ENCODE measurements at regions not wholly inside any gene's neighbourhood (a gene's known extent, or its start where the extent isn't known, plus 50 kb on each side); places are given as distances from the start of the nearest gene placed in this dataset.

DNA sequence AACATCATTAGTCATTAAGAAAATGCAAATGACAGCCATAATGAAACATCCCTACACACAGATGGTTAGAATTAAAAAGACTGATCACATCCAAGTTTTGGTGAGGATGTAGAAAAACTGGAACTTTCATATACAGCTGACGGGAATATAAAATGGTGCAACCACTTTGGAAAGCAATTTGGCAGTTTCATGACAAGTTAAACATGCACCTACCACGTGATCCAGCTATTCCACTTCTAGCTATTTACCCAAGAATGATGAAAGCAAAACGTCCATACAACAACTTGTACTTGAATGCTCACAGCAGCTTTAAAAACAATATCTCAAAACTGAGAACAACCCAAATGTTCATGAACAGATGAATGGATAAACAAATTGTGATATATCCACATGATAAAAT is 77.9 kb upstream of the AVPR1A start:
- DNase-seq = no peak

DNA sequence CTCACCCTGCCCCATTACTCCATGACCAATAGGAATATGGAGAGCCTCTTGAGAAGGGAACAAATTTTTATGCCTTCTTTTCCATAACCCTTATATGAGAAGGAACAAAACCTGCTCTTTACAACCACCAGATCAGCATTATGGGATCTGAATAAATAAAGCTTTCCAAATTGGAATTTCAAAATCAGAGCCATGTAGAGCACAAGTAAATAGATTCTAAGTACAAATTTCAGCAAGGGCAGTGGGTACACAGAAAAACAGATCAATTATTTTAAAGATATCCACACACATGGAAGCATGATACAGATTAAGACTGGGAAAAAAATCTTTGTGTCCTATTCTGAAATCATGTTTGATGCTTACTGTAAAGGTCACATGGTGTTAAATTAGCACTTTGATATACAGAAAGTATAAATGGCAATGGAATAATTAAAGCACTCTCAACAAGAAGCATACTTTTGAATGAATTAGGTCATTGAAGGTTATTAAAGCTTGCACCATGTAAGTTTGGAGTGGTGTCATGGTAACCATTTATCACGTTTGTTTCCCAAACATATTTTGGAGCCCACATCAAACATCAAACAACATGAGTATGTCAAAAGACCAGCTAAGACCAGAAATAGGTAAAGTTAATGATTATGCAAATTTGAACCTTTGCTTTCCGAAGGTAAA is 75.9 kb upstream of the AVPR1A start:
- DNase-seq = no peak

DNA sequence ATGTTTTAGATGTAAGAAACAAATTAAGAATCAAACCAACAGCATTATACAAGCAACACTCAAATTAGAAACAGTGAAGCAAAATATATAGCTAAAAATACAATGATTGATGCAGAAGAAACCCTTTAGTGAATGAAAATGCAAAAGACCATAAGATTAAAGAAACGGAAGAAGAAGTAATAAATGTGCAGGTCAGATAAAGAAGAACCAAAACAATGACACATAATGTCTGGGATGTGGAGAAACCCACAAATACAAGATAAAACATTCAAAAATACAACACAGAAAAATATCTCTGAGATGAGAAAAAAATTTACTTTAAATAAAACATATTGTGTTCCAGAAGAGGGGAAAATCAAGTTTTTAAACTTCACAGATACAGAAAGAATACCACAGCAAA is 73.4 kb upstream of the AVPR1A start:
- DNase-seq = no peak

DNA sequence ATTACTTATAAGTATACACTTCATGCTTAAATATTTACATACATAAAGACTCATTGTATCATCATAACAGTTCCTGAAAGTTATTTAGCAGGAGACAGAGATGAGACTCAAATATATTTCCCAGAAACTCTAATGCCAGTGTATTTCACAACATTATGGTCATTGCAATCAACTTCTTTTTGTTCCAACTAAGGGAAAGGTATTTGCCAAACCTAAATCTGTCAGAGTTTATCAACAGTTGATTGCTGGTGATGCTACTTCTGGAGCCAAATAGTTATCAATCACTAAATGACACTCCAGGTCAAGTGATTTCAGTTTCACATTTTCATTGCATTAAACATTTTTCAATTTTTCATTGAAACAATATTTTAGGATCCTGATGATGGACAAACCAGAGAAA is 72.1 kb upstream of the AVPR1A start:
- no peak for DNase-seq

DNA sequence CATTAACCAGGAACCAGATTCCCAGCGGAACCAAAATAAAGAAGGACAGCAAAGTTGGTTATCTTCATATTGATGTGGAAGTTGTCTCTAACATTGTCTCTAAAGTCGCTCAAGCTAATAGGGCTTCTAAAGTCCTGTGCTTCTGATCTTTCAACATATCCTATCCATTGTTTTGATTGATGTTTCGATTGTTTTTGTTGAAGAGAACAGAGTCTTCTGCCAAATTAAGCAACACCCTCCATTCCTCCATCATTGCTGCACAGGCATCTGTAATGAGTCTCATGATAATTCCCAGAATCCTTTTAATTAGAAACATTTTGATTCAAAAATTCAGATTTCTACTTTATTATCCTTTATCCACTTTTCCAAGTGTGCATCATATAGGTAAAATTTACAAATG is 71.6 kb upstream of the AVPR1A start:
- DNase-seq = no peak

DNA sequence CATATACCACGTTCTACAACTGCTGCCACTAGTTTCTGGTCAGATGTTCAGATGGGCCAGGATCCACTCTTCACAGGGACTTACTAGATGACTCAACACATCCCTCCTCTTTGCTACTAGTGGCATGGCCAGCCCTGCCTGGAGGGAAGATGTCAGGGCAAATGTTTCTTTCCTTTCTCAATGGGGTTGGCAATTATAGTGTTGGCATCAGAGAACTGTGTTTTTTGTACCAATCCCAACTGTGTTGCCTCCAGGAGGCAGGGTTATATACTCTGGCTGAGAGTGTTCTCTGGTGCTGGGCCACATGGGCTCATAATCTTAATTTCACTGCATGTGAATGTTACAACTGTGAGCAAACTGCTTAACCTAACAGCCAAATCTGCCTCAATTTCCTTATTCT is 69.9 kb upstream of the AVPR1A start:
- no peak for DNase-seq

DNA sequence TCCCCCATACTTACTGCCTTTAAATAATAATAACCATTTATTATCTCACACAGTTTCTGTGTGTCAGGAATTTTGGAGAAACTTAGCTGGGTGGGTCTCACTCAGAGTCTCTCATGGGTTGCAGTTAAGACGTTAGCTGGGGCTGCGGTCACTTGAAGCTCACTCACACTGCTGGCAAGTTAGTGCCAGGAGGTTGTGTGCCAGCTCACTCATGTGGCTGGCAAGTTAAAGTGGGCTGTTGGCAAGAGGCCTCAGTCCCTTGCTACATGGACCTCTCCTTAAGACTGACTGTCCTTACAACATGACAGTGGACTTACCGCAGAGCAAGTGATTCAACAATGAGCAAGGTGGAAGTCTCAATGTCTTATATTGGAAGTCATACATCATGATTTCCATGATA is 61.3 kb upstream of the AVPR1A start:
- no peak for DNase-seq

DNA sequence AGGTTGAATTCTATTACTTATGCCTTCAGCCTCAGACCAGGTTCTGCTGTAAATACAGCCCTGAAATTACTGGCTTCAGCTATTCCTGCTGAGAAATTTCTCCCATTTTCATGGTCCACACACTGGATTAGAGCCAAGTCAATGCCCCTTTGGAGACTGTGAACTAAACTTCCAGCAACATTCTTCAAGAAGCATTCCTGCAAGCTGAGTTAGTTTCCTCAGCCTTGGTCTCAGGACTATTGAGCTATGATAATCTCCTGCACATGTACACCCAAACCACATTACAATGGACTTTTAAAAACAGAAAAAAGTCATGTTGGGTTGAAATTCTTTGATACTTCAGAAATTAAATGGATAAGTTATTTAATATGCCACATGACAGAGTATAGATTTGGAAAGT is 58.0 kb upstream of the AVPR1A start:
- DNase-seq = no peak

DNA sequence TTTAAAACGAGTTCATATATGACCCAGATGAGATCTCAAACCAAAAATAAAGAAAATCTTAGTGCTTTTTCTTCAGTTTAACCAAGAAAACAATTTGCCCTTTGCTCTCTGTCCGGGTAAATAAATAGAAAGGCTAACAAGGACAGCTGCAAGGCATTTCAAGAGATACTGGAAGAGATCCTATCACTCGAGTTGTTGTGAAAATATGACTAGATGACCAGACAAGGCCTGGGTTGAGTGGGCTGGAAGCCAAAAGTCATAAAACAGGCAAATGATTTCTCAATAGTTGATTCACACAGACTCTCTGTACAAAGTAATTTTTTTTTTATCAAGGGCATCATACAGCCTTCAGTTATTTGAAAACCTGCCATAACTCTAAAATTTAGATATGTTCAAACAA is 55.9 kb upstream of the AVPR1A start:
- peak; percentile 24 for DNase-seq

DNA sequence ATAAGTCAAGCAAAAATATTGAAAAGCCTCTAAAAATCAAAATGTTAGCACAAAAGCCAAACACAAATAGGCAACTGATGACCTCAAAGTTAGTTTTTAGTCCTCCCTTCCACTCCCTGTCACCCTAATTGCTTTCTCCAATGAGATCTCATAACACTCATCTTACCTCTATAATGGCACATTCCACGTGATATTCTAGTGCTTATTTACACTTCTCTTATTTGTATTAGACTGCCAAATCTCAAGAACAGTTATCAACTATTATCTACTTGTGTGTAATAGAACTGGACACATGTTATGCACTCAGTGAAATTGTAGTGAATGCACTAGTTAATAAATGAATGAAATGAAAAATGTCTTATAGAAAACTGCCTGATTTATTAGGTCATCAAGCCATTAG is 55.5 kb upstream of the AVPR1A start:
- DNase-seq = no peak
